Left ventricle myocardium inferior (tissue), 1 donor: ENCODE measurements at regions not wholly inside any gene's neighbourhood (a gene's known extent, or its start where the extent isn't known, plus 50 kb on each side); places are given as distances from the start of the nearest gene placed in this dataset.
"Not testable (repeated sequence)": the region's sequence is repeated elsewhere in the genome, so short reads cannot be mapped to it uniquely, and the experiment has no call there.

Experiments
- DNase-seq: peaks from one replicate; pipeline ENCODE4 v3.0.0-alpha.2; 2020
- H3K27ac ChIP-seq: fragments of 200-600 bp; replicated peaks from 2 replicates; pipeline ENCODE4 v1.8.0; 2021
- H3K27me3 ChIP-seq: fragments of 200-600 bp; 2 replicates; pipeline ENCODE4 v1.8.0; 2021; ENCODE audit warnings: low read depth
- H3K36me3 ChIP-seq: fragments of 200-600 bp; 2 replicates; pipeline ENCODE4 v1.8.0; 2021
- H3K4me1 ChIP-seq: fragments of 200-600 bp; 2 replicates; pipeline ENCODE4 v1.8.0; 2021
- H3K4me3 ChIP-seq: fragments of 200-600 bp; 2 replicates; pipeline ENCODE4 v1.8.0; 2021; ENCODE audit warnings: mild to moderate bottlenecking, moderate library complexity
- H3K9me3 ChIP-seq: fragments of 200-600 bp; replicated peaks from 2 replicates; pipeline ENCODE4 v1.8.0; 2021
- CTCF ChIP-seq: fragments of 200-600 bp; IDR thresholded peaks from 2 replicates; pipeline ENCODE4 v1.8.0; 2021; ENCODE audit warnings: antibody characterized with exemption, mild to moderate bottlenecking, borderline replicate concordance
- intact Hi-C: fragments of 100-400 bp; cut with micrococcal nuclease; formaldehyde crosslinking; loops from one replicate; pipeline ENCODE4 v1.11.0; 2022
- donor health status: DM: no; HTN: yes; CAD: no; lungs with severe emphysema.

DNA sequence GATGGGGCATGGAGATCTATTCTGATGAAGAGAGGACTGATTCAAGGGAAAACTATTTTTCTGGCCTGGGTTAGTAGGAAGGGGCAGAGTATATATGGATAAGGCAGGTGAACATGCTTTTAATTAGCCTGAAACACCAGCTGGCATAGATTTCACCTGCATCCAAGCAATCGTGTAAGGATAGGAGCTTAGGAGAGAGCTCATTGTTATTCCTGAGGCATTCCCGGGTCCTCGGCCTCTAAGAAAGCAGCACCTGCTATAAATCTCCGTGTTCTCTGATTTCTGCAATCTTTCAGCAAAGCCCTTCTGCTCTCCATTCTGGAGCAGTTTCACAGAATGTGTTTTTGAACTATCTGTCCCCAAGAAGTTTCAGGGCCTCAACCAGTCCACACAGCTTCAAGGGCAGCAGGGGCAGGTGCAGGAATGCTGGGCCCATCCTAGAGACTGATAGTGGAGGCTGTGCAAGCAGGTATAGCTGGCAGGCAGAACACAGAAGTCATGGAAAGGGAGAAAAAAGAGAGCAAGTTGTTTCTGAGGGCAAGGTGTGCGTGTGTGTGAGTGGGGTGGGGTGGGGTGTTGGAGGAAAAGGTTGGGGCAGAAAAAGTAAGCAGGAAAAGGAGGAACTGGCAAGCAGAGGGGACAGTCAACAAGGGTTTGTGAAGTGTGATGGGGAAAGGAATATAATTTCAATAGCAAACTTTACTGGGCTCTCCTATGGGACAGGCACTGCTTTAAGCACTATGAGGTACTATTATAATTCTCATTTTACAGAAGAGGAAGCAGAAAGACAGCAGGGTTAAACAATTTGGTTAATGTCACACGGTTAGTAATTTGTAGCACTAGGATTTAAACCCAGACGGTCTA is 203.7 kb upstream of the SSTR1 start:
- DNase-seq: no peak
- no peaks in the 10 kb centered on the region for H3K4me1 ChIP-seq
- no peak overlapping the region for H3K27ac ChIP-seq
- no peak overlapping the region for H3K4me3 ChIP-seq
- H3K27me3 ChIP-seq: no peaks in the 10 kb centered on the region
- intact Hi-C loops: no loop called here
- no peaks in the 10 kb centered on the region for H3K9me3 ChIP-seq
- TF ChIP-seq CTCF: no peak
- no peaks in the 10 kb centered on the region for H3K36me3 ChIP-seq

DNA sequence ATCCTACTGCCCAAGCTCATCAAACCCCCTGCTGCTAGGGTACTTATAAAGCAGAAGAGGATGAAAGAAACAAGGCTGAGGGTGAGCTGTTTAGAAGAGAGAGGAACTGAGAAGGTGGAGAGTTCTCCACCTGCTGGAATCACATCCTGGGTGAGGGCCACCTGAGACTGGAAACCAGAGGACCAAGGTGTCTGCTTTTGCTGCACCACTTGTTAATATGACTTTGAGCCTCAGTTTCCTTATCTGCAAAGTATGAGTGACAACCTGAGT is 203.2 kb upstream of the SSTR1 start:
- Histone ChIP-seq H3K36me3 (no peaks in the 10 kb centered on the region), H3K9me3 (no peaks in the 10 kb centered on the region), H3K27ac (no peak overlapping the region), H3K4me3 (no peak overlapping the region), H3K27me3 (no peaks in the 10 kb centered on the region), H3K4me1 (no peaks in the 10 kb centered on the region)
- no peak for DNase-seq
- intact Hi-C loops: no loop called here
- TF ChIP-seq CTCF: no peak

DNA sequence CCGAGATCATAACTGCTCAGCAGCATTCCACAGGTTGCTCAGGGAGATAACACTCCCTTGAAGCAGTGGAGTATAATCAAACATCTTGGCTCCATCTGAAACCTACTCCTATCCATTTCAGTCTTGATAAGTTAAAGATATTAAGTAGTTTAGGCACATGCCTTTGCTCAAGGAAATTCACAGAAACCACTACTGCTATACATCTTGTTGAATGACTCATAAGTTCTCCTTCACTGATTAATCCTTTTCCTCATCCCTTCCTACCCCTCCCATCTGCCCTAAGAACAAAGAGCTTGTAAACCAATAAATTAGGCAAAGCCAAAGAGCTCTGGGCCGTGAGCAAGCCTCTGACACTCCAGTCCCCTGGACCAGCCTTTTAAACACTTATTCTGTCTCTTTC is 196.5 kb upstream of the SSTR1 start:
- H3K27me3 ChIP-seq: not testable (repeated sequence)

GRCh38 chr14:38012056-38012455 is 195.6 kb upstream of the SSTR1 start:
- intact Hi-C loops: no loop called here

More for the DNA sequence above, 196.5 kb upstream of the SSTR1 start:
- H3K27ac ChIP-seq, intact Hi-C loops, H3K4me3 ChIP-seq, DNase-seq, H3K4me1 ChIP-seq, H3K36me3 ChIP-seq: not testable (repeated sequence)
- H3K9me3 ChIP-seq: peaks cover 41% of the 10 kb centered on the region

DNA sequence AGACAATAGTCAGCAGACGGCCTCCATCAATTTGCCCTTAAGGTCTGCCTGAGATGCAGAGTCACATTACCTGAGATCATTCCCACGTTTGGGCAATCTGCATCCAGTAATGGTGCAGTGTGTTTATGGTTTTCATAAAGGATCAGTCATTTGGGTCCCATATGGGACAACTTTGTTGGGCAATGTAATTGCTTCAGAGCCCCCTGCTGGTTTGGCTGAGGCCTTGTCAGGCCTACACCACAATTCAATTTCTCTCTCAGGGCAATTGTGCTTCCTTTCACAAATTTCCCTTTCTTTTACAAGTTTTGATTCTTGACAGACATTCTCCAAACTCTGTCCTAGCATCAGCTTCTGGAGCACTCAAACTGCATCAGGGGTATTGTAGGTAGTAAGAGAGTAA is 191.2 kb upstream of the SSTR1 start:
- H3K27ac ChIP-seq: no peak overlapping the region
- H3K4me1 ChIP-seq: no peaks in the 10 kb centered on the region
- peak; percentile 8 for TF ChIP-seq CTCF
- no peaks in the 10 kb centered on the region for H3K27me3 ChIP-seq
- intact Hi-C loops: no loop called here
- DNase-seq: no peak
- H3K9me3 ChIP-seq: peaks cover 26% of the 10 kb centered on the region
- no peaks in the 10 kb centered on the region for H3K36me3 ChIP-seq
- H3K4me3 ChIP-seq: no peak overlapping the region

More at GRCh38 chr14:38012056-38012455, 195.6 kb upstream of the SSTR1 start:
- no peak for DNase-seq
- Histone ChIP-seq H3K27me3 (no peaks in the 10 kb centered on the region), H3K4me1 (no peaks in the 10 kb centered on the region), H3K9me3 (peaks cover 41% of the 10 kb centered on the region), H3K27ac (no peak overlapping the region), H3K4me3 (no peak overlapping the region), H3K36me3 (no peaks in the 10 kb centered on the region)
- no peak for TF ChIP-seq CTCF

DNA sequence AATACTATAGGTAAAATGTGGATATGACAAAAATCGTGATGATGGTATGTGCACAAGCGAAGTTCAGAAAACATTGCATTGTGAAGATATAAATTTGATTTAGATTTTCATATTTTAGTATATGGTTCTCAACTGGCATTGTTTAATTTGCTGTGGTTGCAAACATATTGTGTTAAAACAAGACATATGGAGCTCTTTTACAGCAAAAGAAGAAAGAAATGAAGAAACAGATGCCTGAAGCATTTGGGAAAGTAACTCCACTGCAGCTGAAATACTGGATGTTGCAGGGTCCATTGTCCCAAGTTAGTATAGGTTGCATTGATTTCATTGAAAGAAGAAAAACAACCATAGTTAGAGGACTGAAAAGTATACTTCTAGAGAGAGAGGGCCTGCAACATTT is 185.8 kb upstream of the SSTR1 start:
- no peak for DNase-seq
- no peak for TF ChIP-seq CTCF
- H3K4me3 ChIP-seq: no peak overlapping the region
- peaks cover 30% of the 10 kb centered on the region for H3K9me3 ChIP-seq
- no peaks in the 10 kb centered on the region for H3K4me1 ChIP-seq
- no peaks in the 10 kb centered on the region for H3K27me3 ChIP-seq
- H3K36me3 ChIP-seq: no peaks in the 10 kb centered on the region
- intact Hi-C loops: no loop called here
- H3K27ac ChIP-seq: no peak overlapping the region
